ENCODE measurements at regions not wholly inside any gene's neighbourhood (a gene's known extent, or its start where the extent isn't known, plus 50 kb on each side); places are given as distances from the start of the nearest gene placed in this dataset.

DNA sequence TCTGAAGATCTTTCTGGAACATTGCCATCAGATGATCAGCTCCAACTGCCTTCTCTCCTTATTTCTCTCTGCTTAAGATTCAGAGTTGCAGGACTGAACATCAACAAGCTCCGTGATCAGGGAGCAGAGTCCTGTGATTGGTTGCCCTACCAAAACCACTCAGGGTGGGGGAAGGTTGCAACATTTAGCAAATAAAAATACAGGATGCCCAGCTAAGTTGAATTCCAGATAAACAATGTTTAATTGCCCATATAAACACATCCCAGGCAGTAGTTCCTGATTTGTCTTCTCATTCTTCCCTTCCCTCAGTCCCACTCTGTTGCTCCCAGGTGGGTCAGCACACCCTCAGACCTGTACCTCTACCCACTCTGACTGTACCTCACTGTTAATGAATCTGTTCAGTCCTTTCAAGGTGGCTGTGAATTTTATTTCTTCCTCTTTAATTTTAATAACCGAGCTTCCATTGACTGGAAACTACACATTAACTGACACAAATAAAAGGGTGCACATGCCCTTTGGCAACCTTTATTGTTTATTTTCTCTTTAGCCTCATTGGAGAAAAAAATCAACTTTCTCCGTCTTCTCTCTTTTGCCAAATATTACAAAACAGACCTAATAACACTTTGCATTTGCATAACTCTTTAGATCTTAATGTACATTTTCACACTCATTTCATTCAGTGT, 167.1 kb upstream of the PKDCC start:
- no peaks in the 10 kb centered on the region for H3K9me3 ChIP-seq (ENCODE audit: control insufficient read depth in 4 of 4, low read length in 3 of 4)
- DNase-seq (ENCODE audit: low spot score) = no peak
- no peak overlapping the region for H3K4me3 ChIP-seq (ENCODE audit: low read depth in 1 of 3, low read length in 3 of 3)
- TF ChIP-seq NR2F2 (IDR thresholded peaks at IDR 0.05) = peak; percentile 13
- peak in 1 of 2 donors; percentile 24 for TF ChIP-seq GABPA (IDR thresholded peaks at IDR 0.05 in 1 of 2, conservative IDR thresholded peaks at IDR 0.05 in 1 of 2)
- no peak for TF ChIP-seq FOXA1 (IDR thresholded peaks at IDR 0.05)
- TF ChIP-seq RAD21 (IDR thresholded peaks at IDR 0.05) = peak in 1 of 2 donors; percentile 37
- TF ChIP-seq, protein P1, sequence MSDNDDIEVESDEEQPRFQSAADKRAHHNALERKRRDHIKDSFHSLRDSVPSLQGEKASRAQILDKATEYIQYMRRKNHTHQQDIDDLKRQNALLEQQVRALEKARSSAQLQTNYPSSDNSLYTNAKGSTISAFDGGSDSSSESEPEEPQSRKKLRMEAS (IDR thresholded peaks at IDR 0.05) = no peak
- TF ChIP-seq JUND (IDR thresholded peaks at IDR 0.05) = no peak
- no peak for TF ChIP-seq EGR1 (IDR thresholded peaks at IDR 0.05; ENCODE audit: low read depth in 2 of 2)
- TF ChIP-seq, protein P2, sequence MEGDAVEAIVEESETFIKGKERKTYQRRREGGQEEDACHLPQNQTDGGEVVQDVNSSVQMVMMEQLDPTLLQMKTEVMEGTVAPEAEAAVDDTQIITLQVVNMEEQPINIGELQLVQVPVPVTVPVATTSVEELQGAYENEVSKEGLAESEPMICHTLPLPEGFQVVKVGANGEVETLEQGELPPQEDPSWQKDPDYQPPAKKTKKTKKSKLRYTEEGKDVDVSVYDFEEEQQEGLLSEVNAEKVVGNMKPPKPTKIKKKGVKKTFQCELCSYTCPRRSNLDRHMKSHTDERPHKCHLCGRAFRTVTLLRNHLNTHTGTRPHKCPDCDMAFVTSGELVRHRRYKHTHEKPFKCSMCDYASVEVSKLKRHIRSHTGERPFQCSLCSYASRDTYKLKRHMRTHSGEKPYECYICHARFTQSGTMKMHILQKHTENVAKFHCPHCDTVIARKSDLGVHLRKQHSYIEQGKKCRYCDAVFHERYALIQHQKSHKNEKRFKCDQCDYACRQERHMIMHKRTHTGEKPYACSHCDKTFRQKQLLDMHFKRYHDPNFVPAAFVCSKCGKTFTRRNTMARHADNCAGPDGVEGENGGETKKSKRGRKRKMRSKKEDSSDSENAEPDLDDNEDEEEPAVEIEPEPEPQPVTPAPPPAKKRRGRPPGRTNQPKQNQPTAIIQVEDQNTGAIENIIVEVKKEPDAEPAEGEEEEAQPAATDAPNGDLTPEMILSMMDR (IDR thresholded peaks at IDR 0.05; ENCODE audit: low read depth, low read length, missing input control) = no peak
- TF ChIP-seq FOXA2 (IDR thresholded peaks at IDR 0.05) = peak; percentile 36
- no peak for TF ChIP-seq SP1 (IDR thresholded peaks at IDR 0.05)
- peak; percentile 74 for TF ChIP-seq TAF1 (conservative IDR thresholded peaks at IDR 0.05)
- no peak for TF ChIP-seq YY1 (IDR thresholded peaks at IDR 0.05)
- TF ChIP-seq, protein P3, sequence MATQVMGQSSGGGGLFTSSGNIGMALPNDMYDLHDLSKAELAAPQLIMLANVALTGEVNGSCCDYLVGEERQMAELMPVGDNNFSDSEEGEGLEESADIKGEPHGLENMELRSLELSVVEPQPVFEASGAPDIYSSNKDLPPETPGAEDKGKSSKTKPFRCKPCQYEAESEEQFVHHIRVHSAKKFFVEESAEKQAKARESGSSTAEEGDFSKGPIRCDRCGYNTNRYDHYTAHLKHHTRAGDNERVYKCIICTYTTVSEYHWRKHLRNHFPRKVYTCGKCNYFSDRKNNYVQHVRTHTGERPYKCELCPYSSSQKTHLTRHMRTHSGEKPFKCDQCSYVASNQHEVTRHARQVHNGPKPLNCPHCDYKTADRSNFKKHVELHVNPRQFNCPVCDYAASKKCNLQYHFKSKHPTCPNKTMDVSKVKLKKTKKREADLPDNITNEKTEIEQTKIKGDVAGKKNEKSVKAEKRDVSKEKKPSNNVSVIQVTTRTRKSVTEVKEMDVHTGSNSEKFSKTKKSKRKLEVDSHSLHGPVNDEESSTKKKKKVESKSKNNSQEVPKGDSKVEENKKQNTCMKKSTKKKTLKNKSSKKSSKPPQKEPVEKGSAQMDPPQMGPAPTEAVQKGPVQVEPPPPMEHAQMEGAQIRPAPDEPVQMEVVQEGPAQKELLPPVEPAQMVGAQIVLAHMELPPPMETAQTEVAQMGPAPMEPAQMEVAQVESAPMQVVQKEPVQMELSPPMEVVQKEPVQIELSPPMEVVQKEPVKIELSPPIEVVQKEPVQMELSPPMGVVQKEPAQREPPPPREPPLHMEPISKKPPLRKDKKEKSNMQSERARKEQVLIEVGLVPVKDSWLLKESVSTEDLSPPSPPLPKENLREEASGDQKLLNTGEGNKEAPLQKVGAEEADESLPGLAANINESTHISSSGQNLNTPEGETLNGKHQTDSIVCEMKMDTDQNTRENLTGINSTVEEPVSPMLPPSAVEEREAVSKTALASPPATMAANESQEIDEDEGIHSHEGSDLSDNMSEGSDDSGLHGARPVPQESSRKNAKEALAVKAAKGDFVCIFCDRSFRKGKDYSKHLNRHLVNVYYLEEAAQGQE (IDR thresholded peaks at IDR 0.05) = peak; percentile 67
- TF ChIP-seq, protein P4, sequence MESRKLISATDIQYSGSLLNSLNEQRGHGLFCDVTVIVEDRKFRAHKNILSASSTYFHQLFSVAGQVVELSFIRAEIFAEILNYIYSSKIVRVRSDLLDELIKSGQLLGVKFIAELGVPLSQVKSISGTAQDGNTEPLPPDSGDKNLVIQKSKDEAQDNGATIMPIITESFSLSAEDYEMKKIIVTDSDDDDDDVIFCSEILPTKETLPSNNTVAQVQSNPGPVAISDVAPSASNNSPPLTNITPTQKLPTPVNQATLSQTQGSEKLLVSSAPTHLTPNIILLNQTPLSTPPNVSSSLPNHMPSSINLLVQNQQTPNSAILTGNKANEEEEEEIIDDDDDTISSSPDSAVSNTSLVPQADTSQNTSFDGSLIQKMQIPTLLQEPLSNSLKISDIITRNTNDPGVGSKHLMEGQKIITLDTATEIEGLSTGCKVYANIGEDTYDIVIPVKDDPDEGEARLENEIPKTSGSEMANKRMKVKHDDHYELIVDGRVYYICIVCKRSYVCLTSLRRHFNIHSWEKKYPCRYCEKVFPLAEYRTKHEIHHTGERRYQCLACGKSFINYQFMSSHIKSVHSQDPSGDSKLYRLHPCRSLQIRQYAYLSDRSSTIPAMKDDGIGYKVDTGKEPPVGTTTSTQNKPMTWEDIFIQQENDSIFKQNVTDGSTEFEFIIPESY (IDR thresholded peaks at IDR 0.05) = peak; percentile 20
- TF ChIP-seq, protein P5, sequence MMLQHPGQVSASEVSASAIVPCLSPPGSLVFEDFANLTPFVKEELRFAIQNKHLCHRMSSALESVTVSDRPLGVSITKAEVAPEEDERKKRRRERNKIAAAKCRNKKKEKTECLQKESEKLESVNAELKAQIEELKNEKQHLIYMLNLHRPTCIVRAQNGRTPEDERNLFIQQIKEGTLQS (IDR thresholded peaks at IDR 0.05) = no peak
- TF ChIP-seq RXRA (IDR thresholded peaks at IDR 0.05) = peak in 1 of 2 donors; percentile 64
- peak; percentile 33 to 81 for TF ChIP-seq HNF4A (conservative IDR thresholded peaks at IDR 0.05)
- TF ChIP-seq HNF4G (IDR thresholded peaks at IDR 0.05) = no peak
- H3K36me3 ChIP-seq (ENCODE audit: control insufficient read depth in 4 of 4, insufficient read depth in 3 of 4, low read depth in 1 of 4, low read length in 3 of 4) = no peaks in the 10 kb centered on the region
- H3K9ac ChIP-seq (ENCODE audit: low read depth in 1 of 2, low read length in 2 of 2) = no peak overlapping the region
- H3K4me1 ChIP-seq (ENCODE audit: control insufficient read depth in 4 of 4, insufficient read depth in 4 of 4, low read length in 3 of 4) = peaks cover 3 to 17% (median 8%) of the 10 kb centered on the region in 4 donors
- WGBS = 32% methylated on average over 3 of the region's 3 CpGs
- no peaks in the 10 kb centered on the region for H3K27me3 ChIP-seq (ENCODE audit: control insufficient read depth in 4 of 4, insufficient read depth in 4 of 4, low read length in 3 of 4)
- H3K27ac ChIP-seq (ENCODE audit: low read depth in 1 of 2, low read length in 2 of 2) = peak overlapping the region; percentile 72 to 88
